ENCODE measurements at regions not wholly inside any gene's neighbourhood (a gene's known extent, or its start where the extent isn't known, plus 50 kb on each side); places are given as distances from the start of the nearest gene placed in this dataset.

GRCh38 chr6:139653111-139653510, 278.7 kb upstream of the CITED2 start:
- no peak for DNase-seq

GRCh38 chr6:139650941-139651340, 276.5 kb upstream of the CITED2 start:
- DNase-seq = no peak

- DNase-seq = no peak
Measured at GRCh38 chr6:139649732-139650131, 275.3 kb upstream of the CITED2 start.

- no peak for DNase-seq
Measured at GRCh38 chr6:139649128-139649527, 274.7 kb upstream of the CITED2 start.

GRCh38 chr6:139648430-139649000, 274.1 kb upstream of the CITED2 start:
- DNase-seq = no peak

GRCh38 chr6:139647841-139648240, 273.4 kb upstream of the CITED2 start:
- no peak for DNase-seq

- no peak for DNase-seq
Measured at GRCh38 chr6:139647016-139647415, 272.6 kb upstream of the CITED2 start.

GRCh38 chr6:139644821-139645220, 270.4 kb upstream of the CITED2 start:
- DNase-seq = no peak

GRCh38 chr6:139643986-139644385, 269.5 kb upstream of the CITED2 start:
- no peak for DNase-seq

- DNase-seq = no peak
Measured at GRCh38 chr6:139642346-139642745, 267.9 kb upstream of the CITED2 start.

- no peak for DNase-seq
Measured at GRCh38 chr6:139641376-139641775, 266.9 kb upstream of the CITED2 start.

GRCh38 chr6:139640921-139641320, 266.5 kb upstream of the CITED2 start:
- DNase-seq = no peak

GRCh38 chr6:139640448-139640847, 266.0 kb upstream of the CITED2 start:
- DNase-seq = no peak

- no peak for DNase-seq
Measured at GRCh38 chr6:139639507-139639906, 265.1 kb upstream of the CITED2 start.

- no peak for DNase-seq
Measured at GRCh38 chr6:139638179-139638941, 263.9 kb upstream of the CITED2 start.

- no peak for DNase-seq
Measured at GRCh38 chr6:139637766-139638165, 263.3 kb upstream of the CITED2 start.

- DNase-seq = no peak
Measured at GRCh38 chr6:139636391-139636790, 261.9 kb upstream of the CITED2 start.

- DNase-seq = no peak
Measured at GRCh38 chr6:139635401-139636130, 261.1 kb upstream of the CITED2 start.

GRCh38 chr6:139632840-139633239, 258.4 kb upstream of the CITED2 start:
- no peak for DNase-seq

- no peak for DNase-seq
Measured at GRCh38 chr6:139628270-139628669, 253.8 kb upstream of the CITED2 start.

- no peak for DNase-seq
Measured at GRCh38 chr6:139627091-139627490, 252.6 kb upstream of the CITED2 start.

- no peak for DNase-seq
Measured at GRCh38 chr6:139625998-139626975, 251.8 kb upstream of the CITED2 start.

All from NCI-H526 (cell line).